Muscle of leg (tissue), 3 donors: ENCODE measurements at regions not wholly inside any gene's neighbourhood (a gene's known extent, or its start where the extent isn't known, plus 50 kb on each side); places are given as distances from the start of the nearest gene placed in this dataset.
A peak's percentile ranks its signal among the peaks of the same experiment; 100 is the strongest.

ENCODE experiments used
- DNase-seq: peaks from one replicate; pipeline ENCODE4 v3.0.0; 2013
- H3K27ac ChIP-seq: one replicate; pipeline ENCODE4 v1.5.1; 2013; ENCODE audit warnings: mild to moderate bottlenecking, low read length, control low read depth
- H3K27me3 ChIP-seq: one replicate; pipeline ENCODE4 v1.6.1; 2013; ENCODE audit warnings: low read length; ENCODE audit not compliant: control insufficient read depth, insufficient read depth
- H3K36me3 ChIP-seq: one replicate; pipeline ENCODE4 v1.6.1; 2013; ENCODE audit warnings: low read length; ENCODE audit not compliant: control insufficient read depth, insufficient read depth
- H3K4me1 ChIP-seq: one replicate; pipeline ENCODE4 v1.6.1; 2013; ENCODE audit warnings: low read length; ENCODE audit not compliant: control insufficient read depth, insufficient read depth
- H3K4me3 ChIP-seq: one replicate; pipeline ENCODE4 v1.5.1; 2013; ENCODE audit warnings: low read length, control low read depth
- H3K9me3 ChIP-seq: replicated peaks from 2 replicates; pipeline ENCODE4 v1.6.1; 2013; ENCODE audit warnings: low read depth, low read length; ENCODE audit not compliant: control insufficient read depth
- WGBS: methylation state at CpG from one replicate; pipeline ENCODE4 v1.1.5; 2013; ENCODE audit warnings: missing lambda C conversion rate; ENCODE audit not compliant: insufficient coverage; 5-methylcytosine and 5-hydroxymethylcytosine counted together

GRCh38 chr5:156258934-156259333 is 68.0 kb upstream of the SGCD start:
- no CpG with 5 or more reads among the region's 2 CpGs for WGBS
- no peaks in the 10 kb centered on the region for H3K27me3 ChIP-seq
- H3K4me1 ChIP-seq: no peaks in the 10 kb centered on the region
- no peak overlapping the region for H3K4me3 ChIP-seq
- no peaks in the 10 kb centered on the region for H3K9me3 ChIP-seq
- H3K27ac ChIP-seq: no peak overlapping the region
- DNase-seq: no peak
- H3K36me3 ChIP-seq: no peaks in the 10 kb centered on the region

DNA sequence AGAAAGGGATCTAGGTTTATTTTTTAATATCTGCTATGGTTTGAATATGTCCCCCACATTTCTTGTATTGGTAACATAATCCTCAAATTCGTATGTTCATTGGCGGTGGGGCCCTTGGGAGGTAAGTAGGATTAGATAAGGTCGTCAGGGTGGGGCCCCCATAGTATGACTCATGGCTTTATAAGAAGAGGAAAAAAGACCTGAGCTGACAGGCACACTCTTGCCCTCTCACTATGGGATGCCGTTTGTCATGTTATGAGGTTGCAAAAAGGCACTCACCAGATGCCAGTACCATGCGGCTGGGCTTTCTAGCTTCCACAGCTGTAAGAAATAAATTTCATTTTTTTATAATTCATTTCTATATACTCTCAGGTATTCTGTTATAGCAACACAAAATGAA is 67.3 kb upstream of the SGCD start:
- Histone ChIP-seq H3K27ac (no peak overlapping the region), H3K27me3 (no peaks in the 10 kb centered on the region), H3K4me3 (no peak overlapping the region), H3K36me3 (no peaks in the 10 kb centered on the region), H3K9me3 (no peaks in the 10 kb centered on the region), H3K4me1 (no peaks in the 10 kb centered on the region)
- WGBS: 0% methylated on average over 1 of the region's 5 CpGs
- no peak for DNase-seq

DNA sequence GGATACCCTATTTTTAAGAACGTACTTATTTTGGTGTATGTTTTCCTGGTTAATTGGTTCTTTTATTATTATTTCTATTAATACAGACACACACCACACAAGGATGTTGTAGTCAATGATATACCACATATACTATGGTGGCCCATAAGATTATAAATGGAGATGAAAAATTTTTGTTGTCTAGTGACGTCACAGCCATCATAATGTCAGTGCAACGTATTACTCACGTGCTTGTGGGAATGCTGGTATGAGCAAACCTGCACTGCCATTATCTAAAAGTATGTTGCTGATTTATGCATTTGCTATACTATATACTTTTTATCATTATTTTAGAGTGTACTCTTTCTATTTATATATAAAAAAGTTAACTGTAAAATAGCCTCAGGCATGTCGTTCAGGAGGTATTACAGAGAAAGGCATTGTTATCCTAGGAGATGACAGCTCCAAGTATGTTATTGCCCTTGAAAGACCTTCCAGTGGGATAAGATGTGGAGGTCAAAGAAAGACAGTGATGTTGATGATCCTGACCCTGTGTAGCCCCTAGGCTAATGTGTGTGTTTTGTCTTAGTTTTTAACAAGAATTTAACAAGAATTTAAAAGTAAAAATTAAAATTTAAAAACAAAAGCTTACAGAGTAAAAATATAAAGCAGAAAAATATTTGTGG is 65.6 kb upstream of the SGCD start:
- Histone ChIP-seq H3K4me3 (no peak overlapping the region), H3K9me3 (no peaks in the 10 kb centered on the region), H3K4me1 (no peaks in the 10 kb centered on the region), H3K27ac (no peak overlapping the region), H3K27me3 (no peaks in the 10 kb centered on the region), H3K36me3 (no peaks in the 10 kb centered on the region)
- WGBS: 83% methylated on average over 1 of the region's 5 CpGs
- DNase-seq: no peak

DNA sequence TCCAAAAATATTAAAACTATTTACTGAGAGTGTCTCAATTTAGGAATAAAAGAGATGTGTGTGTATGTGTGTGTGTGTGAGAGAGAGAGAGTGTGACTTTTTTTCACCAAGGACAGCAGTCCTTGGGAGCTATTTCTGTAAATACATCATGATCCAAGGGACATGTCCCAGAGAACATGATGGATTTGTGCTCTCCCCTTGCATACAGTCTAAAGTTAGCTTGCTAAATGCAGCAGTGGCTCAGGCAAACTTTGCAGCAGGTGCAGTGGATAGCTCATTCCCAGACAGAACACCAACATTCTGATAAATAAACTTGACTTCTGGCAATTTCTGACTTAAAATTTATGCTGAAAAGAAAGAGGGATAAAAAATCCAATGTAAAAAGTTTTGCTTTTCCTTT is 55.4 kb upstream of the SGCD start:
- DNase-seq: peak; percentile 63

DNA sequence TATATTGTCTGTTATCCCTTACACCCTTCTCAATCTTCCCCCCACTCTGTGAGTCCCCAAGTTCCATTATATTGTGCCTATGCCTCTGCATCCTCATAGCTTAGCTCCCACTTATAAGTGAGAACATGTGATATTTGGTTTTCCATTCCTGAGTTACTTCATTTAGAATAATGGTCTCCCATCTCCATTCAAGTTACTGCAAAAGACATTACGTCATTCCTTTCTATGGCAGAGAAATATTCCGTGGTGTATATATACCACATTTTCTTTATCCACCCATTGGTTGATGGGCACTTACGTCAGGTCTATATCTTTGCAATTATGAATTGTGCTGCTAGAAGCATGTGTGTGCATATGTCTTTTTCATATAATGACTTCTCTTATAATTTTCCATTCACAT is 54.8 kb upstream of the SGCD start:
- Histone ChIP-seq H3K9me3 (no peaks in the 10 kb centered on the region), H3K4me1 (no peaks in the 10 kb centered on the region), H3K27ac (no peak overlapping the region), H3K36me3 (no peaks in the 10 kb centered on the region), H3K27me3 (no peaks in the 10 kb centered on the region), H3K4me3 (no peak overlapping the region)
- WGBS: no CpG with 5 or more reads among the region's 3 CpGs
- no peak for DNase-seq

More for the DNA sequence above, 55.4 kb upstream of the SGCD start:
- Histone ChIP-seq H3K4me1 (no peaks in the 10 kb centered on the region), H3K9me3 (no peaks in the 10 kb centered on the region), H3K27me3 (no peaks in the 10 kb centered on the region), H3K36me3 (no peaks in the 10 kb centered on the region), H3K27ac (no peak overlapping the region), H3K4me3 (no peak overlapping the region)

- no peak overlapping the region for H3K27ac ChIP-seq
- H3K4me1 ChIP-seq: no peaks in the 10 kb centered on the region
- H3K9me3 ChIP-seq: no peaks in the 10 kb centered on the region
- no peaks in the 10 kb centered on the region for H3K27me3 ChIP-seq
- no peaks in the 10 kb centered on the region for H3K36me3 ChIP-seq
- WGBS: 14% methylated on average over 1 of the region's 3 CpGs
- no peak for DNase-seq
- H3K4me3 ChIP-seq: no peak overlapping the region
Measured at GRCh38 chr5:156273325-156273724, 53.6 kb upstream of the SGCD start.

DNA sequence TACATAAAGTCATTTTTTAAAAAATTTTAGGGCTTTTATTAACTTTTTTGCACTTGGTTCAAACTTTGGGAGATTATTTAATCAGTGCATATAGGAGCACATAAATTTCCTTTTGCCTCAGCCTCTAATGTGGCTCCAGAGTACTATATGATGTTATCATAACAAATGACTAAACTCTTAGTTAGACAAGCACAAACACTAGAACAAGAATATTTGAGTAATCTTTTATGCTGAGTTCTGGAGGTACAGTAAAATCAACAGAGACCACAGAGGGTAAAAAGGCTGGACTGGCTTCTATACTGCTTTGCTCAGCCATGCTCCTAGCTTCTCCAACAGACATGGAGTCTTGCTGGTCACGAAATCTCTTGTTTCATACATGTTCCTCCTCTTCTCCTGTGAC is 52.5 kb upstream of the SGCD start:
- Histone ChIP-seq H3K27me3 (no peaks in the 10 kb centered on the region), H3K4me1 (no peaks in the 10 kb centered on the region), H3K4me3 (no peak overlapping the region), H3K27ac (no peak overlapping the region), H3K9me3 (no peaks in the 10 kb centered on the region), H3K36me3 (no peaks in the 10 kb centered on the region)
- no CpG with 5 or more reads among the region's 1 CpG for WGBS
- no peak for DNase-seq
